A549 (cell line): ENCODE measurements at regions not wholly inside any gene's neighbourhood (a gene's known extent, or its start where the extent isn't known, plus 50 kb on each side); places are given as distances from the start of the nearest gene placed in this dataset.

Experiments
- BCL3 ChIP-seq: fragments of >200 bp; sonication (Bioruptor Twin); formaldehyde crosslinking; IDR thresholded peaks from 3 replicates; pipeline ENCODE4 v1.6.1; 2016
- CTCF ChIP-seq: fragments of >200 bp; sonication (Bioruptor Twin); formaldehyde crosslinking; IDR thresholded peaks from 3 replicates; pipeline ENCODE4 v1.5.1; 2016

DNA sequence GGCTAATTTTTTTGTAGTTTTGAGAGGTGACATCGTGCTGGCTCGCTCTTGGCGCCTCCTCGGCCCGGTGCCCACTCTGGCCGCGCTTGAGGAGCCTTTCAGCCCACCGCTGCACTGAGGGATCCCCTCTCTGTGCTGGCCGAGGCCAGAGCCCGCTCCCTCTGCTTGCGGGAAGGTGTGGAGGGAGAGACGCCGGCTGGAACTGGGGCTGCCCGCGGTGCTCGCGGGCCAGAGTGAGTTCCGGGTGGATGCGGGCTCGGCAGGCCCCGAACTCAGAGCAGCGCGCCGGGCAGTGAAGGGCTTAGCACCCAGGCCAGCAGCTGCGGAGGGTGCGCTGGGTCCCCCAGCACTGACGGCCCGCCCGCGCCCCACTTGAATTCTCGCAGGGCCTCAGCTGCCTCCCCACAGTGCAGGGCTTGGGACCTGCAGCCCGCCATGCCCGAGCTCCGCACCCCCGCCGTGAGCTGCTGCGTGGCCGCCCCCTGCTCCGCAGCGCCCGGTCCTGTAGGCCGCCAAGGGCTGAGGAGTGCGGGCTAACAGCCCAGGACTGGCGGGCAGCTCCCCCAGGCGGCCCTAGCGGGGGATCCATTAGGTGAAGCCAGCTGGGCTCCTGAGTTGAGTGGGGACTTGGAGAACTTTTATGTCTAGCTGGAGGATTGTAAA is 113.2 kb upstream of the ZSWIM2 start:
- TF ChIP-seq BCL3 (no peak), CTCF (no peak)
